GM19452 (cell line): ENCODE measurements at regions not wholly inside any gene's neighbourhood (a gene's known extent, or its start where the extent isn't known, plus 50 kb on each side); places are given as distances from the start of the nearest gene placed in this dataset.

ENCODE experiments used
- ATAC-seq: cut with Tn5 transposase; IDR thresholded peaks from one replicate; pipeline ENCODE4 v1.9.1; 2021; ENCODE audit not compliant: unreplicated experiment

DNA sequence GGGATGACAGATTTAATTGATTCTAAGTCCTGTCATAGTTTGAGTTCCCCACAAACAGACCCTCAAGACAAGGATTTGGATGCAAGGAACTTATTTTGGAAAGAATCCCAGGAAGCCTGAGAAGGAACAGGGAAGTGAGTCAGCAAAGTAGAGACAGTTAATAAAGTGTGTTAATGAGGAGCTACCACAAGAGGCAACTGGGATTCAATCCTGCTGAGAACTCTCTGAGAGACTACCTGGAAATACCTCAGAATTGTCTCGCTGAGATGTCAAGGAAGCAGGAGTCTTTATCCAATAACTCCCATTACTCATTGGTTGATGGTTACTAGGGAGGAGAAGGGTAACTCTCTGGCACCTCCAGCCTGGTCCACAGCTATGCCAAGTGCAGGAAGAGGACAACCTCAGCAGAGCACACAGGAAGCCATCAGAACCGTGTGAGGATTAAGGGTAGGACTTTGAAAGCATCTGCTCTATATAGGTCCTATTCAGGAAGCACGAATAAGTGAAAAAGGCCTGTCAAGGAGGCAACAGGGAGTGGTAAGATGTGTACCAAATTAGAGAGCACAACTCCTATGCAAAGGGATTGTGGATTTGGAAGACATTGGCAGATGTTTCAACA, 311.1 kb upstream of the KCNH8 start:
- ATAC-seq: no peak

- no peak for ATAC-seq
Measured at GRCh38 chr3:18835021-18835420, 313.3 kb upstream of the KCNH8 start.

DNA sequence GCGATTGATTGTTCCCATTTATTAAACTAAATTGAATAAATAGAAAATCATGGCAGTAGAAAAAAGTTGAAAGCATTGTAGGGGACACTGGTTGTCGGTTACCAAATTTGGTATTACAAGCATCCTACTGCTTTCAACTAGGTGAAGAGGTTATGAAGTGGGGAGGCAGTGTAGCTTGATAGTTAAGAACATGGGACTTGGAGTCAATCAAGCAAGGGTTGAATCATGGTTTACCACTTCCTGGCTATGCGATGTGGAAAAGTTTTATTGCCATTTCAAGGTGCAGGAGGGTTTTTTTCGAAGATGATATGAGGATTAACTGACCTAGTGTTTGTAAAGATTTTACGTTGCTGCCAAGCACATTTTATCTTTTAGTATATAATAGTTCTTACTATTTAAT, 318.2 kb upstream of the KCNH8 start:
- no peak for ATAC-seq

DNA sequence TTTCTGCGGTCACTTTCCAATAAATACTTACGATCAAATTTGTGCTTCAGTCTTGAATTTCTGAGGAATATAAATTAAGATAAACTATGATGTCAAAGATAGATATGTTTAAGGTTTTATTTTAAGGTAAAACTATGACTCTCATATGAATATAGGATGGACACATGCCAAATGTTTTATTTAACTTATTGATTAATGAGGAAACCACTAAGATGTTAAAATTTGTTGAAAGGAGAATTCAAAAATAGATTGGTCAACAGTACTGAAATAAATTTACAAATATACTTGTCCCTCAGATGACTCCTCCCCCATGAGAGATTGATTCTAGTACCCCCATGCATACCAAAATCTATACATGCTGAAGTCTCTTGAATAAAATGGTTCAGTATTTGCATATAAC, 319.7 kb upstream of the KCNH8 start:
- ATAC-seq: no peak

- no peak for ATAC-seq
Measured at GRCh38 chr3:18827664-18828063, 320.6 kb upstream of the KCNH8 start.

DNA sequence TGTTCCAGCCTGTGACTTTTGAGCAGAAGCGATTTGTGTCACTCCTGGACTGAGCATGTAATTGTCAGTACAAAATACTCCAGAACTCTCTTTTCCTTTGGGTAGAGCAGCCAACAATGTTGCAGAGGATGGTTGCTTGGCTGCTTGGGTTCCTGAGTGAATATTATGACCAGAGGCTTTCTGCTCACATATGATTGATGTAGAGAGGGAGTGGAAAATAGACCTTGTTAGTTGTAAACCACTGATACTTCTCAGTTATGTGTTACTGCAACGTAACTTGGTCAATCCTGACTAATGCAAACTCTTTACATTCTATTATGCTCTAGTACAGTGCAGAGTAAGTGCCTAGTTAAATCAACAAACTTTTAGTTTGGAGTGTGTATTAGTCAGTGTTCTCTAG, 322.6 kb upstream of the KCNH8 start:
- ATAC-seq: no peak

DNA sequence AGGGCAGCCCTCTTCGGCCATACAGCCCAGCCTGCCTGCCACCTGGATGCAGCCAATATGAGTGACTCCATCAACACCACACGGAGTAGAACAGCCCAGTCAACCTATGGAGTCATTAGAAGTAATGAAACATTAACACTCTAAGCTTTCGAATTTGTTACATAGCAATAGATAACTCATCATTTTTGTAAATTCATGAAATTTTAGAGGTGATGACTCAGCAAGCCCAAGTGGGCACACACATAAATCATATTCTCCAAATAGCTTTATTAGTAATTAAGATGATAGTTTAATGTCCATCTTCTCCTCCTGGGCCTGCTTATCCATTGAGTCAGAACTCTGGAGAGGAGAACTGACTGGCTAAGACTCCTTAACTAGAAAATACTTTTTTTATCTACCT, 335.0 kb upstream of the KCNH8 start:
- no peak for ATAC-seq

DNA sequence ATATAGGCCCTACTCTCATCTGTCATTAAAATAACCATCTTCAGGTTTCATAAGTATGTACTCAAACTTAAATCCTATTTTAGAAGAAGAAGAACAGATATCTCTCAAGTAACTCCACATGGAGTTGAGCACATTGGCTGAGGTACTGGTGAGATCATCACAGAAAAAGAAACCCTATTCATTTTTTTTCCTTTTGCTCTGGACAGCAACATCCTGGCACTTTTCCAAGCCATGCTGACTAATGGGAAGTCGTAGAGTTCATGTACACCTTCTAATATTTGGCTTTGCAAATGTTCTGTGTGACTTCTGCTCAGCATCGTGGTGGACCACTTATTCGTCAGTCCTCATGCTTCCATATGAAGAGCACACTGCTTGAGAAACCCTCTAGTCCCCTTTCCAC, 336.0 kb upstream of the KCNH8 start:
- no peak for ATAC-seq

DNA sequence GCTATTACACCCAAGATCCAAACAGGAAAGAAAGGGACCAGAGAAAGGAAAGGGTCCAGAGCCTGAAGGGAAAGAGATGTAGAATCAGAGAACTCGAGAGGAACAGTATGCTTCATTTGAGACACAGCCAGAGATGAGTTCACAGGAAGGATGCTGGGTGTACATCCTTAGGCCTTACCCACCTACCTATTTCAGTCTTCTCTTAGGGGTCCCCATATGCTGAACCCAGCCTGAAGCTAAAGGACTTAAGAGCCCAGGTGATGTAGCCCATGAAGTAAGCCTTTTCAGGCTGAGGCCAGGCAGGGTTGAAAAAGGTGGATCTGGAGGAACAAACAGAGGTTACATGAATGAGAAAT, 338.0 kb upstream of the KCNH8 start:
- no peak for ATAC-seq

- no peak for ATAC-seq
Measured at GRCh38 chr3:18809640-18810305, 338.5 kb upstream of the KCNH8 start.

- no peak for ATAC-seq
Measured at GRCh38 chr3:18808429-18808828, 339.9 kb upstream of the KCNH8 start.

- ATAC-seq: no peak
Measured at GRCh38 chr3:18807593-18807992, 340.7 kb upstream of the KCNH8 start.

GRCh38 chr3:18806633-18807032, 341.7 kb upstream of the KCNH8 start:
- no peak for ATAC-seq

GRCh38 chr3:18797378-18797777, 350.9 kb upstream of the KCNH8 start:
- no peak for ATAC-seq

- ATAC-seq: no peak
Measured at GRCh38 chr3:18795078-18795477, 353.2 kb upstream of the KCNH8 start.

GRCh38 chr3:18791752-18792151, 356.6 kb upstream of the KCNH8 start:
- ATAC-seq: no peak

DNA sequence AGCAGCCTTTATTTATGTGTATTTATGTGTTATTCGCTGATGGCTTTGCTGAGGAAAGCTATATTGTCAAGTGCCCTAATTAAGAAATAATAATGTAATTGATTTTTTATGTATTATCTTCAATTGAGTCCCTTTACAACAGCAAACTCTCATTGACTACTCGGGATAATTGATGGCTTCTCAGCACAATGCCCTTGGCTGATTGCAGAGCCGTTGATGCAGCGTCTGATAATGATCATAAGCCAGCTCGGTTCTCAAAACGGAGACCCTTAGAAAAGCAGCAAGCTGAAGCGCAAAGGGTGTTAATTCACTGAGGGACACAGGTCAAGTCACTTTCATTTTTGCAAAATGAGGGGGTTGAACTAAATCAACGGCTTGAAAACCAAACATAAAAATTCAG, 357.1 kb upstream of the KCNH8 start:
- ATAC-seq: no peak

DNA sequence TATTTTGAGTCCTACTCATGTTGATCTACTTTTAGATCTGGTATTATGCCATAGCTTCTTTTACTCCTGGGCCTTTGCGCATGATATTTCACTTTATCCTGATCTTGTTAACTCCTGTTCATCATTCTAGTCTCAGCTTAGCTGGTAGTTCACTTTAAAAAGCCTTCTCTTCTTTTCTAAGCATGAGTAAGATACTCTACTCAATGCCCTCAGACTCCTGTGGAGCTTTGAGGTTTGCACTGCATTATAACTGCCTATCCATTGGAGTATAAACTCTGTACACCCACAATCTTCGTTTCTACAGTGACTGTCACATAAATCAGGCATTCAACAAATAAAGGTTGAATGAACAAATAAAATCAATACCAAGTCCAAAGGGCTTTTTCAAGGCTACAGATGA, 357.9 kb upstream of the KCNH8 start:
- ATAC-seq: no peak

DNA sequence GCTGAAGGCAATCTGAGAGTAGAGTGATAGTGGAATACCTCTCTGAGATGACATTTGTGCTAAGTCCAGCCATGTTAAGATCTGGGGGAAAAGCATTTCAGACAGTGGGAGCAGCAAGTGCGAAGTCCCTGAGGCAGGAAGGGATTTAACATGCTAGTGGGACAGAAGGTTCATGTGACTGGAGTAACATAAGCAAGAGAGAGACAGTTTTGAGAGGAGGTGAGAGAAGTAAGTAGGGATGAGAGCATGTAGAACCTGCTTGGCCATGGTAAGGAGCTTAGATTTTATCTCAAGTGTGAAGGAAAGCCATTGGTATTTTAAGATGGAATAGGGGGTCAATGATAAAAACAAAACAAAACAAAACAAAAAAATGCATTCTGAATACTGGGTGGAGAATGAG, 358.6 kb upstream of the KCNH8 start:
- ATAC-seq: no peak

DNA sequence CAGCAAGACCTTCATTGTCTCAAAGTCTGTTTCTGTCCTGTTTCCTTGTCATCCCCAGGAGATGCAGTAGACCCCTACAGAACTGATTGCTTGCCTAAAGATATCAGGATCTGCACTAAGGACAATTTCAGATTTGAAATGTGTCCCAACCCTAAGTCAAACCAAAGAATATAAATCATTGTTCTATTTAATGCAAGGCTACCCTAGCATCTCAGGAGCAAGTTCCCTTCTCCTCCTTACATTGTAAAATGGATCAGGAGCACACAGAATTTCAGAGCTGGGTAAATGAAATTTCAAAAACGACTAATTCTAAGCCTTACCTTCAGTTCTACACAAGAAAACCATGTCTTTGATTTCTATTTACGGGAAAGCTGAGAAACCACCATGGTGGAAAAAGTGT, 360.9 kb upstream of the KCNH8 start:
- ATAC-seq: no peak

- no peak for ATAC-seq
Measured at GRCh38 chr3:18786650-18787323, 361.5 kb upstream of the KCNH8 start.

GRCh38 chr3:18782191-18782590, 357.1 kb upstream of the SATB1 start:
- no peak for ATAC-seq

GRCh38 chr3:18780959-18781358, 355.8 kb upstream of the SATB1 start:
- ATAC-seq: no peak
